ENCODE measurements at regions not wholly inside any gene's neighbourhood (a gene's known extent, or its start where the extent isn't known, plus 50 kb on each side); places are given as distances from the start of the nearest gene placed in this dataset.

GRCh38 chr2:226423498-226423960, 376.1 kb downstream of the IRS1 start:
- Mint-ChIP-seq H3K36me3 (no peaks in the 10 kb centered on the region), H3K27me3 (peaks cover 17% of the 10 kb centered on the region), H3K27ac (no peak overlapping the region), H3K4me1 (peaks cover 12% of the 10 kb centered on the region), H3K9me3 (no peaks in the 10 kb centered on the region), H3K4me3 (peak overlapping the region; percentile 4)
- DNase-seq, result peak; percentile 38

- H3K4me3 Mint-ChIP-seq, result no peak overlapping the region
- H3K27me3 Mint-ChIP-seq, result peaks cover 17% of the 10 kb centered on the region
- H3K36me3 Mint-ChIP-seq, result no peaks in the 10 kb centered on the region
- H3K4me1 Mint-ChIP-seq, result peaks cover 12% of the 10 kb centered on the region
- H3K9me3 Mint-ChIP-seq, result no peaks in the 10 kb centered on the region
- no peak for DNase-seq
- no peak overlapping the region for H3K27ac Mint-ChIP-seq
These were observed 379.0 kb downstream of the IRS1 start for GRCh38 chr2:226420646-226421045.

- Mint-ChIP-seq H3K27ac (no peak overlapping the region), H3K9me3 (no peaks in the 10 kb centered on the region), H3K36me3 (no peaks in the 10 kb centered on the region), H3K4me3 (no peak overlapping the region), H3K4me1 (peaks cover 6% of the 10 kb centered on the region), H3K27me3 (peaks cover 15% of the 10 kb centered on the region)
- no peak for DNase-seq
These were observed 381.1 kb downstream of the IRS1 start for GRCh38 chr2:226418521-226418920.

- Mint-ChIP-seq H3K27me3 (peaks cover 15% of the 10 kb centered on the region), H3K4me3 (no peak overlapping the region), H3K9me3 (no peaks in the 10 kb centered on the region), H3K36me3 (no peaks in the 10 kb centered on the region), H3K27ac (no peak overlapping the region), H3K4me1 (no peaks in the 10 kb centered on the region)
- DNase-seq, result no peak
These were observed 385.3 kb downstream of the IRS1 start for GRCh38 chr2:226414335-226414734.

- Mint-ChIP-seq H3K27me3 (peaks cover 20% of the 10 kb centered on the region), H3K9me3 (no peaks in the 10 kb centered on the region), H3K27ac (no peak overlapping the region), H3K4me3 (no peak overlapping the region), H3K4me1 (no peaks in the 10 kb centered on the region), H3K36me3 (no peaks in the 10 kb centered on the region)
- DNase-seq, result no peak
These were observed 386.0 kb downstream of the IRS1 start for GRCh38 chr2:226413498-226414130.

- Mint-ChIP-seq H3K27ac (no peak overlapping the region), H3K4me1 (no peaks in the 10 kb centered on the region), H3K36me3 (peaks cover 2% of the 10 kb centered on the region), H3K4me3 (no peak overlapping the region), H3K27me3 (peaks cover 26% of the 10 kb centered on the region), H3K9me3 (peaks cover 1% of the 10 kb centered on the region)
- DNase-seq, result no peak
These were observed 387.8 kb downstream of the IRS1 start for GRCh38 chr2:226411727-226412360.

- peaks cover 2% of the 10 kb centered on the region for H3K4me1 Mint-ChIP-seq
- peaks cover 2% of the 10 kb centered on the region for H3K36me3 Mint-ChIP-seq
- peaks cover 1% of the 10 kb centered on the region for H3K9me3 Mint-ChIP-seq
- no peak overlapping the region for H3K27ac Mint-ChIP-seq
- H3K27me3 Mint-ChIP-seq, result peaks cover 26% of the 10 kb centered on the region
- no peak overlapping the region for H3K4me3 Mint-ChIP-seq
- DNase-seq, result no peak
These were observed 388.4 kb downstream of the IRS1 start for GRCh38 chr2:226411205-226411604.

GRCh38 chr2:226410247-226410835, 389.3 kb downstream of the IRS1 start:
- Mint-ChIP-seq H3K9me3 (peaks cover 1% of the 10 kb centered on the region), H3K27ac (no peak overlapping the region), H3K27me3 (peaks cover 33% of the 10 kb centered on the region), H3K4me1 (peaks cover 2% of the 10 kb centered on the region), H3K36me3 (peaks cover 2% of the 10 kb centered on the region), H3K4me3 (no peak overlapping the region)
- no peak for DNase-seq

GRCh38 chr2:226409134-226409533, 390.5 kb downstream of the IRS1 start:
- H3K36me3 Mint-ChIP-seq, result peaks cover 2% of the 10 kb centered on the region
- H3K27ac Mint-ChIP-seq, result no peak overlapping the region
- peaks cover 2% of the 10 kb centered on the region for H3K4me1 Mint-ChIP-seq
- peaks cover 1% of the 10 kb centered on the region for H3K9me3 Mint-ChIP-seq
- H3K4me3 Mint-ChIP-seq, result no peak overlapping the region
- DNase-seq, result no peak
- peaks cover 28% of the 10 kb centered on the region for H3K27me3 Mint-ChIP-seq

GRCh38 chr2:226408141-226408540, 391.5 kb downstream of the IRS1 start:
- Mint-ChIP-seq H3K27ac (no peak overlapping the region), H3K4me3 (no peak overlapping the region), H3K36me3 (peaks cover 2% of the 10 kb centered on the region)

GRCh38 chr2:226407135-226407534, 392.5 kb downstream of the IRS1 start:
- Mint-ChIP-seq H3K9me3 (peaks cover 1% of the 10 kb centered on the region), H3K27me3 (peaks cover 26% of the 10 kb centered on the region), H3K4me1 (peaks cover 2% of the 10 kb centered on the region), H3K4me3 (no peak overlapping the region), H3K36me3 (peaks cover 2% of the 10 kb centered on the region), H3K27ac (no peak overlapping the region)
- no peak for DNase-seq

More at GRCh38 chr2:226408141-226408540, 391.5 kb downstream of the IRS1 start:
- DNase-seq, result no peak
- H3K9me3 Mint-ChIP-seq, result peaks cover 1% of the 10 kb centered on the region
- peaks cover 2% of the 10 kb centered on the region for H3K4me1 Mint-ChIP-seq
- H3K27me3 Mint-ChIP-seq, result peaks cover 25% of the 10 kb centered on the region

GRCh38 chr2:226405465-226405864, 394.2 kb downstream of the IRS1 start:
- H3K4me3 Mint-ChIP-seq, result no peak overlapping the region
- H3K36me3 Mint-ChIP-seq, result peaks cover 2% of the 10 kb centered on the region
- no peak overlapping the region for H3K27ac Mint-ChIP-seq
- H3K9me3 Mint-ChIP-seq, result peaks cover 1% of the 10 kb centered on the region
- H3K4me1 Mint-ChIP-seq, result peaks cover 2% of the 10 kb centered on the region
- H3K27me3 Mint-ChIP-seq, result peaks cover 26% of the 10 kb centered on the region
- no peak for DNase-seq

- H3K27ac Mint-ChIP-seq, result no peak overlapping the region
- H3K27me3 Mint-ChIP-seq, result peaks cover 19% of the 10 kb centered on the region
- H3K36me3 Mint-ChIP-seq, result peaks cover 2% of the 10 kb centered on the region
- no peak for DNase-seq
- H3K4me3 Mint-ChIP-seq, result no peak overlapping the region
- H3K4me1 Mint-ChIP-seq, result peaks cover 2% of the 10 kb centered on the region
- H3K9me3 Mint-ChIP-seq, result peaks cover 1% of the 10 kb centered on the region
These were observed 396.3 kb downstream of the IRS1 start for GRCh38 chr2:226403369-226403768.

GRCh38 chr2:226399006-226399405, 400.6 kb downstream of the IRS1 start:
- Mint-ChIP-seq H3K27ac (no peak overlapping the region), H3K4me1 (no peaks in the 10 kb centered on the region), H3K9me3 (no peaks in the 10 kb centered on the region), H3K36me3 (no peaks in the 10 kb centered on the region), H3K27me3 (peaks cover 3% of the 10 kb centered on the region), H3K4me3 (no peak overlapping the region)
- no peak for DNase-seq

GRCh38 chr2:226398580-226398979, 401.0 kb downstream of the IRS1 start:
- Mint-ChIP-seq H3K4me3 (no peak overlapping the region), H3K27me3 (peaks cover 3% of the 10 kb centered on the region), H3K36me3 (no peaks in the 10 kb centered on the region), H3K9me3 (no peaks in the 10 kb centered on the region), H3K27ac (no peak overlapping the region), H3K4me1 (no peaks in the 10 kb centered on the region)
- DNase-seq, result no peak

- no peaks in the 10 kb centered on the region for H3K36me3 Mint-ChIP-seq
- H3K27me3 Mint-ChIP-seq, result peaks cover 7% of the 10 kb centered on the region
- no peak overlapping the region for H3K27ac Mint-ChIP-seq
- H3K4me1 Mint-ChIP-seq, result no peaks in the 10 kb centered on the region
- H3K4me3 Mint-ChIP-seq, result no peak overlapping the region
- DNase-seq, result no peak
- no peaks in the 10 kb centered on the region for H3K9me3 Mint-ChIP-seq
These were observed 403.1 kb downstream of the IRS1 start for GRCh38 chr2:226396541-226396940.

Data from activated naive CD8-positive, alpha-beta T cell treated with anti-CD3 and anti-CD28 coated beads for 36 hours (primary cell).